Cardiac muscle cell (in vitro differentiated cells and primary cell): ENCODE measurements at regions not wholly inside any gene's neighbourhood (a gene's known extent, or its start where the extent isn't known, plus 50 kb on each side); places are given as distances from the start of the nearest gene placed in this dataset.

Experiments used
- DNase-seq, 2 donors: peaks; one replicate each; pipeline versions ENCODE4 v3.0.0 to v3.0.0-alpha.2; 2010 to 2017; ENCODE audit warnings: low read depth in 1 of 2, low spot score in 1 of 2
- H3K27ac ChIP-seq: fragments of 200-600 bp; sonication (generic); 2 replicates; pipeline ENCODE4 v1.5.1; 2016
- H3K27me3 ChIP-seq: fragments of 200-600 bp; sonication (generic); 2 replicates; pipeline ENCODE4 v1.6.0; 2016; ENCODE audit warnings: control low read depth
- H3K36me3 ChIP-seq: fragments of 200-600 bp; sonication (generic); 2 replicates; pipeline ENCODE4 v1.5.1; 2016; ENCODE audit warnings: control low read depth
- H3K4me1 ChIP-seq: fragments of 200-600 bp; sonication (generic); 2 replicates; pipeline ENCODE4 v1.8.1; 2017; ENCODE audit warnings: low read depth, mild to moderate bottlenecking, mixed run types
- H3K4me3 ChIP-seq: fragments of 200-600 bp; sonication (generic); 2 replicates; pipeline ENCODE4 v1.5.1; 2016; ENCODE audit warnings: mild to moderate bottlenecking
- H3K9me3 ChIP-seq: fragments of 200-600 bp; sonication (generic); 2 replicates; pipeline ENCODE4 v1.5.1; 2017; ENCODE audit warnings: low read depth, mild to moderate bottlenecking, control low read depth
- CTCF ChIP-seq: IDR thresholded peaks from 2 replicates; pipeline ENCODE4 v1.5.1; 2012; ENCODE audit warnings: low read depth, mild to moderate bottlenecking, low read length

- H3K36me3 ChIP-seq, result peaks cover 12% of the 10 kb centered on the region
- H3K4me1 ChIP-seq, result peaks cover 25% of the 10 kb centered on the region
- no peaks in the 10 kb centered on the region for H3K27me3 ChIP-seq
- H3K27ac ChIP-seq, result no peak overlapping the region
- no peaks in the 10 kb centered on the region for H3K9me3 ChIP-seq
- no peak for DNase-seq
- H3K4me3 ChIP-seq, result no peak overlapping the region
- TF ChIP-seq CTCF, result no peak
Measured at GRCh38 chr3:72375237-72376076, 472.8 kb downstream of the SHQ1 start.

- Histone ChIP-seq H3K27me3 (no peaks in the 10 kb centered on the region), H3K4me1 (peaks cover 17% of the 10 kb centered on the region), H3K27ac (no peak overlapping the region), H3K4me3 (no peak overlapping the region), H3K9me3 (no peaks in the 10 kb centered on the region), H3K36me3 (peaks cover 3% of the 10 kb centered on the region)
- no peak for DNase-seq
- TF ChIP-seq CTCF, result no peak
Measured at GRCh38 chr3:72373139-72373538, 475.1 kb downstream of the SHQ1 start.

- Histone ChIP-seq H3K4me3 (no peak overlapping the region), H3K9me3 (no peaks in the 10 kb centered on the region), H3K4me1 (peaks cover 13% of the 10 kb centered on the region), H3K27ac (no peak overlapping the region), H3K36me3 (no peaks in the 10 kb centered on the region), H3K27me3 (no peaks in the 10 kb centered on the region)
- DNase-seq, result no peak
- TF ChIP-seq CTCF, result no peak
Measured at GRCh38 chr3:72372161-72372560, 476.1 kb downstream of the SHQ1 start.

GRCh38 chr3:72371431-72371830 is 476.8 kb downstream of the SHQ1 start:
- H3K27ac ChIP-seq, result no peak overlapping the region
- no peak overlapping the region for H3K4me3 ChIP-seq
- no peaks in the 10 kb centered on the region for H3K9me3 ChIP-seq
- no peak for TF ChIP-seq CTCF
- no peaks in the 10 kb centered on the region for H3K36me3 ChIP-seq
- no peaks in the 10 kb centered on the region for H3K27me3 ChIP-seq
- DNase-seq, result no peak
- H3K4me1 ChIP-seq, result peaks cover 7% of the 10 kb centered on the region

GRCh38 chr3:72370947-72371346 is 477.3 kb downstream of the SHQ1 start:
- Histone ChIP-seq H3K27me3 (no peaks in the 10 kb centered on the region), H3K36me3 (no peaks in the 10 kb centered on the region), H3K4me1 (peaks cover 7% of the 10 kb centered on the region), H3K9me3 (no peaks in the 10 kb centered on the region), H3K27ac (no peak overlapping the region), H3K4me3 (no peak overlapping the region)
- TF ChIP-seq CTCF, result no peak
- no peak for DNase-seq
